NOMO-1 treated with dmso at 0.1 percent for 144 hours (cell line): ENCODE measurements at regions not wholly inside any gene's neighbourhood (a gene's known extent, or its start where the extent isn't known, plus 50 kb on each side); places are given as distances from the start of the nearest gene placed in this dataset.
"Not testable (repeated sequence)": the region's sequence is repeated elsewhere in the genome, so short reads cannot be mapped to it uniquely, and the experiment has no call there.

ENCODE experiments used
- DNase-seq: peaks from one replicate; lab custom pipeline; 2025; ENCODE audit not compliant: unreplicated experiment; lab: John Stamatoyannopoulos, UW

- no peak for DNase-seq
Observed at GRCh38 chr3:174536319-174536718, 322.8 kb upstream of the NAALADL2 start.

GRCh38 chr3:174538151-174538550 lies 321.0 kb upstream of the NAALADL2 start:
- no peak for DNase-seq

GRCh38 chr3:174540116-174540908 lies 318.8 kb upstream of the NAALADL2 start:
- no peak for DNase-seq

- no peak for DNase-seq
Observed at GRCh38 chr3:174541708-174542315, 317.3 kb upstream of the NAALADL2 start.

- DNase-seq = no peak
Observed at GRCh38 chr3:174547801-174548435, 311.2 kb upstream of the NAALADL2 start.

- DNase-seq = no peak
Observed at GRCh38 chr3:174548841-174549623, 310.1 kb upstream of the NAALADL2 start.

GRCh38 chr3:174581558-174581957 lies 277.6 kb upstream of the NAALADL2 start:
- DNase-seq = no peak

- no peak for DNase-seq
Observed at GRCh38 chr3:174583396-174583795, 275.7 kb upstream of the NAALADL2 start.

- DNase-seq = not testable (repeated sequence)
Observed at GRCh38 chr3:174587137-174587536, 272.0 kb upstream of the NAALADL2 start.

GRCh38 chr3:174596447-174596982 lies 262.6 kb upstream of the NAALADL2 start:
- DNase-seq = no peak

GRCh38 chr3:174598885-174599439 lies 260.2 kb upstream of the NAALADL2 start:
- DNase-seq = no peak

GRCh38 chr3:174613173-174613572 lies 246.0 kb upstream of the NAALADL2 start:
- DNase-seq = no peak

GRCh38 chr3:174614036-174614435 lies 245.1 kb upstream of the NAALADL2 start:
- DNase-seq = no peak

GRCh38 chr3:174618368-174619080 lies 240.6 kb upstream of the NAALADL2 start:
- no peak for DNase-seq

GRCh38 chr3:174619239-174619638 lies 239.9 kb upstream of the NAALADL2 start:
- no peak for DNase-seq

GRCh38 chr3:174620138-174620537 lies 239.0 kb upstream of the NAALADL2 start:
- no peak for DNase-seq

GRCh38 chr3:174620855-174621472 lies 238.2 kb upstream of the NAALADL2 start:
- DNase-seq = no peak

GRCh38 chr3:174633342-174633741 lies 225.8 kb upstream of the NAALADL2 start:
- DNase-seq = no peak

GRCh38 chr3:174636451-174636850 lies 222.7 kb upstream of the NAALADL2 start:
- no peak for DNase-seq

- no peak for DNase-seq
Observed at GRCh38 chr3:174639406-174639805, 219.7 kb upstream of the NAALADL2 start.
